Right hindlimb (tissue), 1 donor: ENCODE measurements at regions not wholly inside any gene's neighbourhood (a gene's known extent, or its start where the extent isn't known, plus 50 kb on each side); places are given as distances from the start of the nearest gene placed in this dataset.
"Not testable (repeated sequence)": the region's sequence is repeated elsewhere in the genome, so short reads cannot be mapped to it uniquely, and the experiment has no call there.

Source experiments
- DNase-seq: peaks from one replicate; pipeline ENCODE4 v3.0.0-alpha.2; 2018

DNA sequence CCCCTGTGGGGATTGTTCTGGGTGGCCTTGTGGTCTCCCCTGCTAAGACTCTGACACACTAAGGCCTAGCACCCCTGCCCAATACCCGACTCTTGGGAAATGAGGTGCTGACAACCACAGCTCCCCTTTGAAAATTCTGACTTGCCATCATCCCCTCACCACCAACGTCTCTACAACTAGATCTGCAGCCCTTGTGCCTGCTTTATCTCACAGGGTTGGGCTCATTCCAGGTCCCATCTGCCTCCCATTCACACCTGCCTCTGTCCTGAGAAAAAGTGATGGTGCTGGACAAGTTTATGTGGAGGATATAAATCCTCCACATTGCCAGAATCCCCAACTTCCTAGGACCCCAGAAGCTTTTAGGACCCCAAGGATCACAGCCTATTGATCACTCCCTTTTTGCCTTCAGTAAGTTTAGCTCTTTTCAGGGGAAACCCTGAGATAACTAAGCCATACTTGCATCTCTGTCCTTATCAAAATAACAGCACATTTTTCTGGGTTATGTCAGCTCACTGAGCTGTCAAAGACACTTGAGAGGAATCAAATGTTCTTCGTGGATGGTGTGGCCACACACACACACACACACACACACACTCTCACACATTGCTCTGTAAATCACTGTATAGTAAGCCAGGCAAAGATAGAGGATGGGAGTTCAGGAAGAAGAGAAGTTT, 136.8 kb upstream of the CES5A start:
- no peak for DNase-seq

- no peak for DNase-seq
Measured at GRCh38 chr16:56005958-56006357, 130.8 kb upstream of the CES5A start.

DNA sequence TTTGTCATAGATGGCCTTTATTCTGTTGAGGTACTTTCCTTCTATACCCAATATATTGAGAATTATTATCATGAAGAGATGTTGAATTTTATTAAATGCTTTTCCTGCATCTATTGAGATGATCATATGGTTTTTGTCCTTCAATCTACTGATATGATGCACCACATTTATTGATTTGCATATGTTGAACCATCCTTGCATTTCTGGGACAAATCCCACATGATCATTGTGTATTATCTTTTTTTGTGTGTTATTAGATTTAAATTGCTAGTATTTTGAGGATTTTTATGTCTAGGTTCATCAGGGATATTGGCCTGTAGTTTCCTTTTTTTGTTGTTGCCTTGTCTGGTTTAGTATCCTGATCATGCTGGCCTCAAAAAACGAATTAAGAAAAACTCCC, 124.5 kb upstream of the CES5A start:
- DNase-seq: no peak

- no peak for DNase-seq
Measured at GRCh38 chr16:55993088-55993487, 117.9 kb upstream of the CES5A start.

GRCh38 chr16:55992551-55992950, 117.4 kb upstream of the CES5A start:
- no peak for DNase-seq

DNA sequence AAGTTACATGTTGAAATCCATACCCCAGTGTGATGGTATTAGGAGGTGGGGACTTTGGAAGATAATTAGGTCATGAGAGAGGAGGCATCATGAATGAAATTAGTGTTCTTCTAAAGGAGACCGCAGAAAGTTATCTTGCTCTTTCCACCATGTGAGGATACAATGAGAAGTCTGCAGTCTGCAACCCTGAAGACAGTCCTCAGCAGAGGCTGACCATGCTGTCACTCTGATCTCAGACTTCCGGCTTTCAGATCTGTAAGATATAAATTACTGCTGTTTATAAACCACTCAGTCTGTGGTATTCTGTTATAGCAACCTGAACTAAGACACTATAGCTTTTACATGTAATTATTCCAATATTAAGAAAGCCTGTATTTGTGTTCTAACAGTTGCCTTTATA, 116.7 kb upstream of the CES5A start:
- no peak for DNase-seq

GRCh38 chr16:55989569-55989907, 114.4 kb upstream of the CES5A start:
- no peak for DNase-seq

DNA sequence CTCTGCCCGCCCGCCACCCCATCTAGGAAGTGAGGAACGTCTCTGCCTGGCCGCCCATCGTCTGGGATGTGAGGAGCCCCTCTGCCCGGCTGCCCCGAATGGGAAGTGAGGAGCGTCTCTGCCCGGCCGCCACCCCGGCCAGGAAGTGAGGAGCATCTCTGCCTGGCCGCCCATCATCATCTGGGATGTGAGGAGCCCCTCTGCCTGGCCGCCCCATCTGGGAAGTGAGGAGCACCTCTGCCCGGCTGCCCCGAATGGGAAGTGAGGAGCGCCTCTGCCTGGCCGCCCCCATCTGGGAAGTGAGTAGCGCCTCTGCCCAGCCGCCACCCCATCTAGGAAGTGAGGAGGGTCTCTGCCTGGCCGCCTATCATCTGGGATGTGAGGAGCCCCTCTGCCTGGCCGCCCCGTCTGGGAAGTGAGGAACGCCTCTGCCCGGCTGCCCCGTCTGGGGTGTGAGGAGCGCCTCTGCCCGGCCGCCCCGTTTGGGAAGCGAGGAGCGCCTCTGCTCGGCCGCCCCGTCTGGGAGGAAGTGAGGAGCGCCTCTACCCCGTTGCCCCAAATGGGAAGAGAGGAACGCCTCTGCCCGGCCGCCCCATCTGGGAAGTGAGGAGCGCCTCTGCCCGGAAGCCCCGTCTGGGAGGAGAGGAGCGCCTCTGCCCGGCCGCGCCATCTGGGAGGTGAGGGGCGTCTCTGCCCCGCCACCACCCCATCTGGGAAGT, 113.8 kb upstream of the CES5A start:
- not testable (repeated sequence) for DNase-seq

- no peak for DNase-seq
Measured at GRCh38 chr16:55988013-55988412, 112.8 kb upstream of the CES5A start.

- no peak for DNase-seq
Measured at GRCh38 chr16:55982597-55982996, 107.4 kb upstream of the CES5A start.

DNA sequence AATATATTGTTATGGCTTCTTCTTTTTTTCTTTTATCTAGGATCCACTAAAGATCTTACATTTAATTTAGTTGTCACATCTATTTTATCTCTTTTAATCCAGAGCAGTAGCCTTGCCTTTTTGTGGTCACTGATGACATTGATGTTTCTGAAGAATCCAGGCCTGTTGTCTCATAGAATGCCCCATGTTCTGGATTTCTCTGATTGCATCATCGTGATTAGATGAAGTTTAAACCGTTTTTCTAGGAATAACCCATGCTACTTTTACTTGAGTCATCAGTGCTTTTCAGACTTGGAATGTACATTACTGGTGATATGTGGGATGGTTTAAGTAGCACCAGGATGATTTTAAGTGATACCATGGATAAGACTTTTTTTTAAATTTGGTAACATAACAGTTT, 106.4 kb upstream of the CES5A start:
- DNase-seq: no peak

DNA sequence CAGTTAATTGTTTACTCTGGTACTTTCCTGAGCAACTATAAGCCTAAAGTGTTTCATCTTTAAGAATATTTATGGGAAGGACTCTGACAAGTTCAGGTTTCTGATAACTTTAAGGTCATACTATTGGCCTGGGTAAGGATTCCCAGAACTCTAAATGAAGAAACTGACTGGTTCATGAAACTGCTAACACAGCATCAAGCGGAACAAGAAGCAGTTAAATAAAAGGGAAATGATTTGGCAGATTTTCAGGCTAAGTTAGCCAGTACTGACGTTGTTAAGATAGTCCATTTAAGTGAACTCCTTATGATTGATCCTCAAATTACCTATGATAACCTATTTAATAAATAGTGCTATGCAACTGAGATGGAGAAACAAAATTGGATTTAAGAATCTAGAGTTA, 101.6 kb upstream of the CES5A start:
- DNase-seq: no peak

GRCh38 chr16:55971447-55971846, 96.3 kb upstream of the CES5A start:
- DNase-seq: no peak

- DNase-seq: no peak
Measured at GRCh38 chr16:55968221-55968620, 93.0 kb upstream of the CES5A start.

DNA sequence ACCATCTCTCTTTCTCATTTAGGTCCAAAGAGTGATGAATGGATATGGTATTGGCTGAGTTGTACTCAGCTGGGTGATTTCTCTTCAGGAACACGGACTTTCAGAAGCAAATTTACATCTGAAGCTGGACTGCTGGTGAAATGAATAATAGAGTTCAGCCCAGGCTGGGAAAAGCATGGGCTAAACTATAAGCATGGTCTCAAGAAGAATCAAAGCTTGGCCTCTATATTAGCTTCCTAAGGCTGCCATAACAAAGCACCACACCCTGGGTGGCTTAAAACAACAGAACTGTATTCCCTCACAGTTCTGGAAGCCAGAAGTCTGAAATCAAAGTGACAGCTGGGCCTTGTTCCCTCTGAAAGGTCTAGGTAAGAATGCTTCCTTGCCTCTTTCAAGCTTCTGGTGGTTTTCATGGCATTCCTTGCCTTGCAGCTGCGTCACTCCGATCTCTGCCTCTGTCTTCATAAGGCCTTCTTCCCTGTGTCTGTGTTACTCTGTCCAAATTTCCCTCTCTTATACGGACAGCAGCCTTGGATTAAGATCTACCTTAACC, 89.8 kb upstream of the CES5A start:
- no peak for DNase-seq

DNA sequence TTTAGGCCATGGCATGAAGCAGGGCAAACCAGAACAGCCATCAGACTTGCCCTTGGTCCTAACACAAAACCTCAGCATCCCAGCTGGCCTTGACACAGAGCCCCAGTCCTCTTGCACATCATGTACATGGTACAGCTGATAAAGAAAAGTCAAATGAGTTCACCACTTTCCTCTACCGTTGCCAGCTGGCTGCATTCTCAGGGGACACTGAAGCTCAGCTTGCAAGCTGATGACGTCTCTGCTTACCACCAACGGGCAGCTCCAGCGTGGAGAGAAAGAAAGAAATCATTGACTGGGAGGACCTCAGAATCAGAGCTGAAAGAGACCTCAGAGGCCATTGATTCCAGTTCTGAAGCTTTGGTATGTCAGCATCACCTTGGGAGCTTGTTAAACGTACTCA, 80.7 kb upstream of the CES5A start:
- no peak for DNase-seq

DNA sequence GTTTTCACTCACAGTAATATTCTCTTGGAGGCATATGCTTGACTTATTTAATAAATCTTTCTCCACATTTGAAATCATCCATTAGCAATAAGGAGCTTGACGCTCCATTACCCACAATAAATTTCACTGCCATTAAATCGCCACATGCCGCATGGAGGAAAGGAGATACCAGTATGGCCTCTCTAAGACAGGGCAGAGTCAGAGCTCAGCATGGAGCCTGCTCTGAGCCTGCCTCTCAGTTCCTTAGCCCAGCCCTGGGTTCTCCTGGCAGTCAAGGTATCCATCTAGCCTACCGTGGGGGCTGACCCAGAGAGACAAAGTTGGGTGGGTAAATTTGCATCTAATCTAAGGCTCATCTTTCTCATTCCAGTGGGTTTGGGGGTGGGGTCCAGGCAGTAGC, 80.3 kb upstream of the CES5A start:
- DNase-seq: no peak

DNA sequence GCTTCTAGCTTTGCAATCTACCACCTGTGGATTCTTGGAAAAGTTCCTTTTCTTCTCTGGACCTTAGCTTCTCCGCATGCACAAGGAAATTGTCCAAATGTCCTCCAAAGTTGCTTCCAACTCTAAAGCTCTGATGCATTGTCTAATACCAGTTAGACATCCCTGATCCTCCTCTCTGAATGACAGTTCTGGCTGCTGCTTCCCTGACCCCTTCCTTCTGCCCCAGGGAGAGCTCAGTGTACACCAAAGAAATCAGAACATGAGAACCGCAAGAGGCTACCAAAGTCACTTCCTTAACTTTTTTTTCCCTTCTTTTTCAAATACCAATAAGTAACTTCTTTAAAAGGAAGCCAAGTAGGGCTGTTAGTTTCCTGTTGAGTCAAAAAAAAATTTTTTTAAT, 79.7 kb upstream of the CES5A start:
- no peak for DNase-seq

DNA sequence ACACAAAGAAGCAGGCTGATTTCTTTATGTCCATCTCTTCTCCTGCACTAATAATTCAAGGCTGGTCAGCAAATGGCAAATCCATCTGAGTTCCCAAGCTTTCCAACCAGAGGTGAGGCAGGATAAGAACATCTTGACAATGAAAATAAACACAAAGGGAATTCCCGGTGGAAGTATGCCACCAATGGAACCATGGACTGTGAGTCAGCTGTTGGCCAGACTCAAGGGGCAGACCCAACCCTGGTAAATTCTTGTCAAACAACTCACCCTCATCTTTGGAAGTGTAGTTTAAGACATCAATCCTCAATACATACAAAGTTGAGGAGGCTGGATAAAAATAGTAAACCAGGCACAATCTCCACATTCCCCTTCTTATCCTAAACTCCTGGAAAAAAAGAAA, 74.3 kb upstream of the CES5A start:
- no peak for DNase-seq

- no peak for DNase-seq
Measured at GRCh38 chr16:55948230-55948629, 73.1 kb upstream of the CES5A start.

GRCh38 chr16:55947366-55947765, 72.2 kb upstream of the CES5A start:
- DNase-seq: no peak

GRCh38 chr16:55944377-55944802, 69.2 kb upstream of the CES5A start:
- peak; percentile 86 for DNase-seq

GRCh38 chr16:55943267-55943666, 68.1 kb upstream of the CES5A start:
- no peak for DNase-seq

GRCh38 chr16:55942821-55943220, 67.6 kb upstream of the CES5A start:
- no peak for DNase-seq

DNA sequence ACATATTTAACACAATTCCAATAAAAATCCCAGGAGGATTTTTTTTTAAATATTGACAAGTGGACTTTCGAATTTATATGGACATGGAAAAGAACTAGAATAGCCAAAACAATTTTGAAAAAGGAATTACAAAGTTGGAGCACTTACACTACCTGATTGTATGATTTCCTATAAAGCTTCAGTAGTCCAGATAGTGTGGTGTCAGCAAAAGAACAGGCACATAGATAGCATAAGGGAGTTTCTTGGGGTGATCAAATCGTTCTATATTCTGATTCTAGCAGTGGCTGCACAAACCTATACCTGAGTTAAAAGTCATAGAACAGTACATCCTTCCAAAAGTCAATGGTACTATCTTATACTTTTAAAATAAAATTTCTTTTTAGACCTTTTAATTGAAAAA, 66.4 kb upstream of the CES5A start:
- DNase-seq: no peak
